HG03558 (cell line): ENCODE measurements at regions not wholly inside any gene's neighbourhood (a gene's known extent, or its start where the extent isn't known, plus 50 kb on each side); places are given as distances from the start of the nearest gene placed in this dataset.
"Not testable (repeated sequence)": the region's sequence is repeated elsewhere in the genome, so short reads cannot be mapped to it uniquely, and the experiment has no call there.

Source experiments
- ATAC-seq: cut with Tn5 transposase; IDR thresholded peaks from one replicate; pipeline ENCODE4 v1.9.1; 2021; ENCODE audit warnings: moderate number of reproducible peaks; ENCODE audit not compliant: unreplicated experiment; ENCODE audit errors: extremely low read depth

DNA sequence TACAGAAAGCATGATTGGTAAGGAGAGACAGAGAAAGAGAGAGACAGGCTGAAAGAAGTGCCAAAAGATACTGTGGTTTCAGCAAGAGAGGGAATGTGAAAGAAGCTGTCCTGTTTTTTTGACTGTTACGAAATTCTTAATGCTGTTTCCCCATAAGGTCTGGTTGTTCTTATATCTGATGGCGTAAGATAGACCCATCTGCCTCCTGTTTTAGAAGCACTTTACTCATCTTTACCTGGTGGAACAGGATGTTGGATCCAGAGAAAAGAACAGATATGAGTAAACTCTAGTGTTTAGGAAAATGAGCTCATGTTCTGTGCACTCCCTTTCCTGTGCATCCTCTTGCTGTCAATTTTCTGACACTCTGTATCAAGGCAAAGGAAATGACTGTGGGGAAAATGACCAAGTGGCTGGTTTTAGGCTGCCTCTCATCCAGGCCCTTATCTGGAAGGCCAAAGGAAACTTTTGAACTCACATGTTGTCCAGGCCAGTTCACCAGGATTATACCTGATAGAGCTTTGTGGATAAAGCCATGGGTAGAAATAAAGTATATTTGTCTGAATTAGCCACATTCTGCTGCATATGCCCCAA, 311.7 kb upstream of the HTR2C start:
- ATAC-seq = no peak

DNA sequence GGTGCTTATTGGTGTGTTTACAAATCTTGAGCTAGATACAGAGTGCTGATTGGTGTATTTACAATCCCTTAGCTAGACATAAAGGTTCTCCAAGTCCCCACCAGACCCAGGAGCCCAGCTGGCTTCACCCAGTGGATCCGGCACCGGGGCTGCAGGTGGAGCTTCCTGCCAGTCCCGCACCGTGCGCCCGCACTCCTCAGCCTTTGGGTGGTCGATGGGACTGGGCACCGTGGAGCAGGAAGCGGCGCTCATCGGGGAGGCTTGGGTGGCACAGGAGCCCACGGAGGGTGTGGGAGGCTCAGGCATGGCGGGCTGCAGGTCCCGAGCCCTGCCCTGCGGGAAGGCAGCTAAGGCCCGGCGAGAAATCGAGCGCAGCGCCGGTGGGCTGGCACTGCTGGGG, 313.5 kb upstream of the HTR2C start:
- ATAC-seq = not testable (repeated sequence)

DNA sequence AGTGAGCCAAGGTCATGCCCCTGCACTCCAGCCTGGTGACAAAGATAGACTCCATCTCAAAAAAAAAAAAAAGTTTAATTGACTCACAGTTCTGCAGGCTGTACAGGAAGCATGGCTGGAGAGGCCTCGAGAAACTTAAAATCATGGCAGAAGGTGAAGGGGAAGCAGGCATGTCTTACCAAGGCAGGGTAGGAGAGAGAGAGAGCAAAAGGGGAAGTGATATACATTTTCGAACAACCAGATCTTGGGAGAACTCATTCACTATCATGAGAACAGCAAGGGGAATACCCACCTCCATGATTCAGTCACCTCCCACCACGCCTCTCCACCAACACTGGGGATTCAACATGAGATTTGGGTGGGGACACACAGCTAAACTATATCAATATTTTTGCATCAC, 315.2 kb upstream of the HTR2C start:
- no peak for ATAC-seq

DNA sequence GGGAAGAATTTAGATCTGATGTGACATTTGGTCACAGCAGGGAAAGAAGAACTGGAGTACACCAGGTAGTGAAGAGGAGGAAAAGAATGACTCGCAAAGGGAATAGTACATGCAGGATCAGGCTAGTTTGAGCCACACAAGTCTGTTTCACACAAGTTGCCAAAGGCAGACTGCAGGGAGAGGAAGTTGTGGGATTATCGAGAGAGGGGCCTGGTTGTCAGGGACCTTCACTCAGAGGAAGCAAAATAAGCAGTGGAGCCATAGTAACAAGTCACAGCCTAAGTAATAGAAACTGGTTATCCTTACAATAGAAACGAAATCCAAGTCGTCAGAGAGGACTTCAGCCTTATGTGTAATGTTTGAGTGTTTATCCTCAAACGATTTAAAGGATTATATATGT, 316.7 kb upstream of the HTR2C start:
- no peak for ATAC-seq

DNA sequence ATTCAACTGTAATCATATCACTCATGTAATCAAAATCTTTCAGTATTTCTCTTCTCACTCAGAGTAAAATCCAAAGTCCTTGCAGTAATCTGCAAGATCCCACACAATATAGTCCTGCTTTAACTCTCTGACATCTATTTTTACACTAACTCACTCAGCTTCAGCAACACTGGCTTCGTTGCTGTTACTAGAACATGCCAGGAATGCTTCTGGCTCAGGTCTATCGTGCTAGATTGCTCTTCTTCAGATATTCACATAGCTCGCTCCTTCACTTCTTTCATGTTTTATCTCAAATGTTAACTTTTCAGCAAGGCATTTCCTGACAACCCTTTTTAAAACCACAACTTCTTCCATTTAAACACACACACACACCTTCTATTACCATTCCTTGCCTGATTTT, 331.7 kb upstream of the HTR2C start:
- ATAC-seq = no peak

DNA sequence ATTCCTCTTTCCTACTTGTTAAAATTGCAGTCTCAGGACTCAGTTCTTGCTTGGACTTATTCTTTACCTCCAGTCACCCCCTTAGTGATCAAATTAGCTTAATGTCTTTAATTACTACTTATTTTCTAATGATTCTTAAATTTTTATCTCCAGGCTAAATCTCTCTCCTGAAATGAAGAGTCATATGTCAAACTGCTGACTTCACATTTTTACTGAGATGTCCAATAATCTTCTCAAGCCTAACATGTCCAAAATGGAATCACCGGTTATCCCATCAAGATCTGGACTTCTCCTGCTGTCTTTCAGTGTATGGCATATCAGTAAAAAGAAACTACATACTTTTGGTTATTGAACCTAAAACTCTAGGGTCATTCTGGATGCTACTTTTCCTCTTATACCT, 332.3 kb upstream of the HTR2C start:
- no peak for ATAC-seq

DNA sequence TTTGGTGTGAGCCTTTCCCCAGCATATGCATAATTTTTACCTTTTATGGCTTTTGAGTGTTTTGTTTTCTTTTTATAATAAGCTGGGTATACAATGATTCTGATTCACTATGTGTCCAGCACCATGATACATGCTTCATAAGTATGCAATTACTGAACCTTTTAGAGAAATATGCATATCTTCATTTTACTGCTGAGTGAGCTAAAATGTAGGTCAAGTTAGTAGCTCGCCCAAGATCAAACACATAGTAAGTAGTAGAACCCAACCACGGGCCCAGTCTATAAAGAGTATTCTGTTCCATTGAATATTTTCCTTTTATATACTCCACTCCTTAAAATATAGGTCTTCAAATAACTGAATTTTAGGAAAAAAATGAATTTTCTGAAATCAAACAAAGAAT, 362.4 kb upstream of the HTR2C start:
- ATAC-seq = no peak

DNA sequence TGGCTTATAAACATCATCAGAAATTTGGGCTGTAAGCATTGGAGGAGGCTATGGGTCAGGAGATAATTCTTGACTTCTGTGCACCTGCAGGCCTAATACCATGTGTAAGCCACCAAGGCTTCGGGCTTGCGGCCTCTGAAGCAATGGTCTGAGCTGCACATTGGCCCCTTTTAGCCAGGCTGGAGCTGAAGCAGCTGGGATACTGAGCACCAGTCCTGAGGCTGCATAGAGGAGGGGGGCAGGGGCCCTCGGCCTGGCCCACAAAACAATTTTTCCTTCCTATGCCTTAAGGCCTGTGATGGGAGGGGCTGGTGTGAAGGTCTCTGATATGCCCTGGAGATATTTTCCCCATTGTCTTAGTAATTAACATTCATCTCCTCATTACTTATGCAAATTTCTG, 373.0 kb upstream of the HTR2C start:
- ATAC-seq = no peak

DNA sequence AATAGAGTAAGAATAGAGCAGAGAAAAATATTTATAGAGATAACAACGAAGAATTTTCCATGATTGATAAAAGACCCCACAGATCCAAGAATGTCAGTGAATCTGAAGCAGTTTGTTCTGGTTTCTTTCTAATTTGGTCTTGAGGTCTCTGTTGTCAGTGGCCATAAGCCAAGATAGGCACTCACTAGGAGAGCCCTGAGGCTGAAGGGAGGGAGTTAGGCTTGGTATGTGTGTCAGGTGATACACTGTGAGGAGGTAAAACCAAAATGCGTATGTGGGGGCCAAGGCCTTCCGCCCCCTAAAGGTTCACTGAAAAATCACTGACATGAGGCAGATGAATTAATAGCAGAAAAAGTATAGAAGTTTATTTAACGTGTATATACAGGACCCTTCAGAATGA, 382.3 kb upstream of the HTR2C start:
- ATAC-seq = no peak

DNA sequence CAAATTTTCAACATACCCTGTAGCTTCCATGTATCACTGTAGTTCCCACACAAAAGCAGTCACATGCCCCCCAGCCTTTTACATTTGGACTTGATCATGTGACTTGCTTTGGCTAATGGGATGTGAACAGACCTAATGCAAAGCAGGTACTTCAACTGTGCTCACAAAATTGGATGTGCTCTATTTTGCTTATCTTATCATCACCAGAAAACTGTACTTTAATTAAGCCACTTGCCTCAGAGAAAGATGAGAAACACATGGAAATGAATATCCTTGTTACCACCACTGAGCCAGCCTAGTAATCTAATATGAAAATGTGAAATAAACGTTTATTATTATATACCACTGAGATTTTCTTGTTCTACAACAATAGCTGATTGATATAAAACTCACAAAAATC, 402.7 kb upstream of the HTR2C start:
- no peak for ATAC-seq

DNA sequence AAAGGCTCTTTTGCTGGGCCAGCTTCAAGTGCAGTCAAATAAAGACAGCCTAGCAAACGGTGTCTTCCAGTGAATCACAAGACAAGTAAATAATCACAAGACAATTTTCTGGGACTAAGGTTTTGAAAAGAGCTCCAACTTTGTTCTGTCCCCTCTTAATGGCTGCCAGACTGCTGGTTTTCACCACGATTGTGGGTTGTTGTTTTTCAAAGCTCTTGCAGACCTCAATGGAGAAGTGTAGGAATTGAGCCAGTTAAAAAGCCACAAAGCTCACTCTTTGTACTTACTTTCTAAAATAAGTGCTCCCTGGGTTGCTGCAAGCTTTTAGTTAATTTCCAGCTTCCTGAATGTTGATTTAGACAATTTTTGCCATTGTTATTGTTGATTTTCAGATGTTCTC, 405.8 kb upstream of the HTR2C start:
- no peak for ATAC-seq

DNA sequence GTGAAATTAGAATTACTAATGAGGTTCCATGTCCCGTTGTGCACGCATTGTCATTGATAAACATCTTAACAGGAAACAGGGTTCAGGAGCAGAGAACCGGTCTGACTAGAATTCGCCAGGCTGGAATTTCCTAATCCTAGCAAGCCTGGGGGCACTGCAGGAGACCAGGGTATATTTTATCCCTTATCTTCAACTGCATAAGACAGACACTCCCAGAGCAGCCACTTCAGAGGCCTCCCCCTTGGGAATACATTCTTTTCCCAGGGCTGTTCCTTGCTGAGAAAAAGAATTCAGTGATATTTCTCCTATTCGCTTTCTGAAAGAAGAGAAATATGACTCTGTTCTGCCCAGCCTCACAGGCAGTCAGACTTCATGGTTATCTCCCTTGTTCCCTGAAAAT, 416.6 kb upstream of the HTR2C start:
- ATAC-seq = not testable (repeated sequence)

DNA sequence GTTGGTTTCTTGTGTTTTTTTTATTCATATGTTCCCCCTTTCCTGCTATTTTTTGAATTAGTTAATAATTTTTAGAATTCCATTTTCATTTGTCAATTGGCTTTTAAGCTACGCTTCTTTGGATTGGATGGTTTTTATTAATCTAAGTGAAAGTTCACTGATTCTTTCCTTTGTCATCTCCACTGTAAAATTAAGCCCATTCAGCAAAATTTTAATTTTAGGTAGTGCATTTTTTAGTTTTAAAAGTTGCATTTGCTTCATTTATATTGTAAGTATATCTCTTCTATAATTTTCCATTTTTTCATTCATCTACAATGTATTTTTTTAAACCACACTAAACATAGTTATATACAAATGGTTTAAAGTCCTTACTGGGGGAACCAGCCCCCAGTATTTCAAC, 417.3 kb upstream of the HTR2C start:
- ATAC-seq = no peak

DNA sequence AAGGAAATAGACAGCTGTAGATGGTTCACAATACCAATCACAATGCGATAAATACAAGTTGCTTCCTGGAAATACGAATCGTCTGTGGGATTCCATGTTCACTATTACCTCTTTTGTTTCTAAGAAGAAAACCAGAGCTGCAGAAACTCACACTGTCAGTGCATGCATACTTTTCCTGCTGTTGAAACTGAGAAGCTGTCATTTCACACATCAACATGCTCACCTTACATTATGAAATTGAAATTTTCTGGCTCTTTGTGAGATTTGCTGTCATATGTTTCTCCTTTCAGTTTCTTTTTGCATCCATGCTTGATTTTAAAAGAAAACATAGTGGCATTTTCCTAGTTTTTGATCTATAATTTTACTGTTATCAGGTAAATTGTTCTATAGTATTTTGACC, 418.3 kb upstream of the HTR2C start:
- ATAC-seq = no peak

DNA sequence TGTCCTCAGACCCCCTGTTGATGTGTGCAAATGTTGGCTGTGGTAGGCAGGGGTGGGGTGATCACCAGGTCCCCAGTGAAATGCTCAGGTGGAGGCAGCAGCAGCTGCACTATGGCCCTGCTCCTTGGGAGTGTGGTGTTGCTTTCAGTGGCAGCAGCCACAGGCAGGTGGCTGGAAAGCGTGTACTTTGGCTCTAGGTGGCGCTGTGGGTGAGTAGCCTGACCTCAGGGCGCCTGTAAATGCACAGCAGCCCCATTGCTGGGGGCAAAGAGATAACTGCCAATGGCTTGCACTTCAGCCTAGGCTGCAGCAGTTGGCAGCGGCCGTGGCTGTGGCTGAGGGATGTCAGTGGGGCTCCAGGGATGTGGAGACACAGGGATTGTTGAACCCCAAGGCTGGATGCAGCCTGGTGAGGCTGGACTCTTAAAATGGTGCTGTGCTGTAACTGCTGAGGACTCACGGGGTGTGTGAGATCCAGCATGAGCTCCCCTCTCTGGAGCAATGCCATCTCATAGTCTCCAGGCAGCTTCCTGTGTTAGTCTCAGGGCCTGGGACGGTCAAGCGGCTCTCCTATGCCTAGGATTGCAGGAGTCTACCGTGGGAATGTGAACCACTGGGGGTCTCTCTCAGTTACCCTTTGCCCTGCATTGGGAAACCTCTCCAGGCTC, 421.7 kb upstream of the HTR2C start:
- no peak for ATAC-seq

DNA sequence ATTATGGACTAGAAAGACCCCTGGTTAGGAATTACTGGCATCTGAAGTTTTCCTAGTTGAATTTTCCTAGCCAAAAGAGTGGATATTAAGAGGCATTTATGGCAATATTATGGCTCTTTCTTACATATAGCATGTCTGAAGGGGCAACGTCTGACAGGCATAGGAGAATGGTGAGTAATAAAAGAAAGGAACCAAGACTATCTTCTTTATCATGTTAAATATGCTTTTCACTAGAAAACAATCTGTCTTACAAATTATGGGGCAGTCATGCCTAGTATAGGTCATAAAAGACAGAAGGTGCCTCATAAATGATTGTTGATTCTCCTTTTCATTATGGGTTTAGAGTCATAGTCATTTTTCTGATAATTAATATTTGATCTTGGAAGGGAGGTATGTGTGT, 431.1 kb upstream of the HTR2C start:
- no peak for ATAC-seq

DNA sequence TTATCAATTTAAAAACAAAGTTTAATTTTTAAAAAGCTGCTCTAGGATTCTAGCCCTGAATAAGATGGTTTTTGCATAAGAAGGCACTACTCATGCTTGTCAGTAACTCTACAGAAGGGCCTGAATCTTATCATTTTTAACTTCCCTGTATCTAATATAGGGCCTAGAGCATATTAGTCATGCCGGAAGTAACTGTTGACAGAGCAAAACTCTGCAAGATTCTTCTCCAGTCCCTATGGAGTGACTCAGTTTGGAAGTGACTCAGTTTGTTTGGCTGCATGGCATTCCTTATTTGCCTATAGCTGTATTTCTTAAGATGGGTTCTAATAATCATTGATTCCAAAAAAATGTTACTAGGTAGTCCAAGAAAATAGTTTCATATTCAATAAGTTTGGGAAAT, 431.8 kb upstream of the HTR2C start:
- ATAC-seq = no peak

DNA sequence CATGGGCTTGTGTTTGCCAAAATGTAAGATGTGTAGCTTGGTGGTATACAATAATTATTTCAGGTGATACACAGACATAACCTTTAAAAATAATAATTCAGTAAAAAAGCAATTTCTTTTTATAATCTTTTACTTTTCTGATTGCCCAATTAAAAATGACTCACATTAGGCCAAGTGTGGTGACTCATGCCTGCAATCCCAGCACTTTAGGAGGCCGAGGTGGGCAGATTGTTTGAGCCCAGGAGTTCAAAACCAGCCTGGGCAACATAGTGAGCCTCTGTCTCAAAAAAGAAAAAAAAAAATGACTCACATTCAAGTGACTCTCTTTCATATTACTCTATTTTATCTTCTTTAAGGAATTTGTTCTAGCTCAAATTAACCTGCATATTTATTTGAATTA, 449.4 kb upstream of the HTR2C start:
- no peak for ATAC-seq

DNA sequence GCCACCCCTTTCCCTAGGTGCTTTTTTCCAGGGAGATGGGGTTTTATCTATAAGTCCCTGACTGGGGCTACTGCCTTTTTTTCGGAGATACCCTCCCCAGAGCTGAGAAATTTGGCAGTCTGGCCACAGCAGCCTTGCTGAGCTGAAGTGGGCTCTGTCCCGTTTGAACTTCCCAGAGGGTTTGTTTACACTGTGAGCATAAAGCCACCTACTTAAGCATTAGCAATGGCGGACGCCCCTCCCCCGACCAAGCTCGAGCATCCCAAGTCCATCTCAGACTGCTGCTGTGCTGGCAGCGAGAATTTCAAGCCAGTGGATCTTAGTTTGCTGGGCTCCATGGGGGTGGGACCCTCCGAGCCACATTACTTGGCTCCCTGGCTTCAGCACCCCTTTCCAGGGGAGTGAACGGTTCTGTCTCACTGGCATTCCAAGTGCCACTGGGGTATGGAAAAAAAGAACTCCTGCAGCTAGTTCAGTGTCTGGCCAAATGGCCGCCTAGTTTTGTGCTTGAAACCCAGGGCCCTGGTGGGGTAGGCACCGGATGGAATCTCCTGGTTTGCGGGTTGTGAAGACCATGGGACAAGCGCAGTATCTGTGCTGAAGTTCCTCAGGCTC, 456.4 kb upstream of the HTR2C start:
- ATAC-seq = no peak

DNA sequence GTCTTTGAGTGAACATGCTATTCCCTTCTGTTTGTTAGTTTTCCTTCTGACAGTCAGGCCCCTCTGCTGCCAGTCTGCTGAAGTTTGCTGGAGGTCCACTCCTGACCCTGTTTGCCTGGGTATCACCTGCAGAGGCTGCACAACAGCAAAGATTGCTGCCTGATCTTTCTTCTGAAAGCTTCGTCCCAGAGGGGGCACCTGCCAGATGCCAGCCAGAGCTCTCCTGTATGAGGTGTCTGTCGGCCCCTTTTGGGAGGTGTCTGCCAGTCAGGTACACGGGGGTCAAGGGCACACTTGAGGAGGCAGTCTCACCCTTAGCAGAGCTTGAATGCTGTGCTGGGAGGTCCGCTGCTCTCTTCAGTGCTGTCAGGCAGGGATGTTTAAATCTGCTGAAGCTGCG, 456.9 kb upstream of the HTR2C start:
- ATAC-seq = no peak

DNA sequence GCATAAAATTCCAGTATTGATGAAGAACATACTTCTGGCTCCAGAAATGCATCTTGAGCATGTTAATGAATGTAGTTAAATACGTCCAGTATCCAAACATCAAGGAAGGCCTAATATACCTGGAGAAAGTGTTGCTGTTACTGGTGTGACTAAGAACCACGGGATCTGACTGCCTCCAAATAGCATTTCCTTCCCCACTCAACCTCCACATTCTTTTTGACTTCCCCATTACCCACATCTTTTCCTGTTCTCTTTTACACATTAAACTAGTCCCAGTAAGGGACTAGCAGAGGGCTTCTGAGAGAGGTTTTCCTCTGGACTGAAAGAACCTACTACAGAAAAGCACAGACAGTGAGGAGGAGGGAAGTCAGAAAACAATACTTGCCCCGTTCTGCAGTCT, 482.8 kb upstream of the HTR2C start:
- no peak for ATAC-seq

DNA sequence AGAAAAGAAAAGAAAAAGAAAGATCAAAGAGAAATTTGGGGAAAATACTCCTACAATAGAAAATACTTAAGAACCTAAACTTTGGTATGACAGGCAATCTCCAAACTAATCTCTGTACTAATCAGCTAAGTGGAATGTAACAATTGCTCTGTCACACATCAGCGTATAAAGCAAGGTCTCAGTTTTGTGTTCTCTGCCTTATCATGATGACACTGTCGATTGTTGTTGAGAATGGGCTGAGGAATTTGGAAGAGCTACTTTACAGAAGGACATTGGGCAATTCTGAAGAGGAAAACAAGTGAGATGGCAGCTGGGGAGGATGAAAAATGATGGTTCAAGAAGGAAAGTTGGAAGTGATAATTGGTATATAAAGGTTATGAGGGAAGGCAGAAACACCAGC, 486.0 kb upstream of the HTR2C start:
- ATAC-seq = no peak
